ENCODE measurements at regions not wholly inside any gene's neighbourhood (a gene's known extent, or its start where the extent isn't known, plus 50 kb on each side); places are given as distances from the start of the nearest gene placed in this dataset.

DNA sequence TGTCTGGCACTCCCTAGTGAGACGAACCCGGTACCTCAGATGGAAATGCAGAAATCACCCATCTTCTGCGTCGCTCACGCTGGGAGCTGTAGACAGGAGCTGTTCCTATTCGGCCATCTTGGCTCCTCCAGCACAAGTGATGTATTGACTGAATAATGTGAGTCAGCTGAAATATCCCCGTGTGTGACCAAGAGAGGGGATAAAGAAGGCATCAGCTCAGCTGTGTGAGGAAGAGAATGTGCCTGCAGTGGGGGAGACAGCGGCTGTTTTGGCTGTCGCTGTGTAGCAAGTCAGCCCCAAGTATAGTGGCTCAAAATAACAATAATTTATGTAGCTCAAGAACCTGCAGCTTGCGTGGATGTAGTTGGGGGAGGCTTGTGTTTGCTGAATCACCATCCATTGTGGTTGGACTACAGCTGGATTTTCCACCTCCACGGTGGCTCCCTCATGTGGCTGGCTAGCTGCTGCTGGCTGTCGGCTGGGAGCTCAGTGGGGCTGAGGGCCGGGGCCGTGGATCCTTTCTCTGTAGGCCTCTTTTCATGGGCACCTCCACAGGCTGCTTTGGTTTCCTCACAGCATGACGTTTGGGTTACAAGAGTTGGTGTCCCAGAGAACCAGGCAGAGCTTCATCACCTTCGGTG is 434.5 kb downstream of the CCSER2 start:
- no peak overlapping the region for H3K4me3 Mint-ChIP-seq

DNA sequence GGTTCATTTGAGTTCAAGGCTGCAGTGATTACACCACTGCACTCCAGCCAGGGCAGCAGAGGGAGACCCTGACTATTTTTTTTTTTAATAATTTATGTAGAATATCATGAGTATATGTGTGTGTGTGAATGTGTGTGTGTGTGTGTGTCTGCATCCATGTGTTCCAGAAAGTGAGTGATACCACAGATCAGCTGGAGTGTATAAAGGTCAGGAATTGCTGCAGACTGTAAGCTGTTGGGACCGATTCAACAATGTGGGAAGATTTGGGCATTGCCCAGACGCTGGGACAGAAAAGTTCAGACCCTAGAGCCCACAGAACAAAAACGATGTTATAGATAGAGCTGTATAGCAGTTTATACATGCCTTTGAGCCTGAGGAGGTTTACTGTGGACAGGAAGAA is 435.6 kb downstream of the CCSER2 start:
- H3K4me1 Mint-ChIP-seq = peaks cover 7% of the 10 kb centered on the region
- peaks cover 26% of the 10 kb centered on the region for H3K9me3 Mint-ChIP-seq
- no peak overlapping the region for H3K4me3 Mint-ChIP-seq
- peaks cover 6% of the 10 kb centered on the region for H3K27me3 Mint-ChIP-seq (ENCODE audit: low read depth, poor library complexity)
- no peak overlapping the region for H3K27ac Mint-ChIP-seq
- no peak for DNase-seq
- TF ChIP-seq, protein P1, sequence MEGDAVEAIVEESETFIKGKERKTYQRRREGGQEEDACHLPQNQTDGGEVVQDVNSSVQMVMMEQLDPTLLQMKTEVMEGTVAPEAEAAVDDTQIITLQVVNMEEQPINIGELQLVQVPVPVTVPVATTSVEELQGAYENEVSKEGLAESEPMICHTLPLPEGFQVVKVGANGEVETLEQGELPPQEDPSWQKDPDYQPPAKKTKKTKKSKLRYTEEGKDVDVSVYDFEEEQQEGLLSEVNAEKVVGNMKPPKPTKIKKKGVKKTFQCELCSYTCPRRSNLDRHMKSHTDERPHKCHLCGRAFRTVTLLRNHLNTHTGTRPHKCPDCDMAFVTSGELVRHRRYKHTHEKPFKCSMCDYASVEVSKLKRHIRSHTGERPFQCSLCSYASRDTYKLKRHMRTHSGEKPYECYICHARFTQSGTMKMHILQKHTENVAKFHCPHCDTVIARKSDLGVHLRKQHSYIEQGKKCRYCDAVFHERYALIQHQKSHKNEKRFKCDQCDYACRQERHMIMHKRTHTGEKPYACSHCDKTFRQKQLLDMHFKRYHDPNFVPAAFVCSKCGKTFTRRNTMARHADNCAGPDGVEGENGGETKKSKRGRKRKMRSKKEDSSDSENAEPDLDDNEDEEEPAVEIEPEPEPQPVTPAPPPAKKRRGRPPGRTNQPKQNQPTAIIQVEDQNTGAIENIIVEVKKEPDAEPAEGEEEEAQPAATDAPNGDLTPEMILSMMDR (IDR thresholded peaks at IDR 0.05) = no peak
- H3K36me3 Mint-ChIP-seq (ENCODE audit: low read depth) = no peaks in the 10 kb centered on the region

More for the DNA sequence above, 434.5 kb downstream of the CCSER2 start:
- Mint-ChIP-seq H3K27ac (no peak overlapping the region), H3K9me3 (peaks cover 23% of the 10 kb centered on the region), H3K4me1 (peaks cover 2% of the 10 kb centered on the region), H3K27me3 (ENCODE audit: low read depth, poor library complexity) (peaks cover 6% of the 10 kb centered on the region), H3K36me3 (ENCODE audit: low read depth) (no peaks in the 10 kb centered on the region)
- DNase-seq = no peak
- TF ChIP-seq, protein P1 (IDR thresholded peaks at IDR 0.05) = no peak

DNA sequence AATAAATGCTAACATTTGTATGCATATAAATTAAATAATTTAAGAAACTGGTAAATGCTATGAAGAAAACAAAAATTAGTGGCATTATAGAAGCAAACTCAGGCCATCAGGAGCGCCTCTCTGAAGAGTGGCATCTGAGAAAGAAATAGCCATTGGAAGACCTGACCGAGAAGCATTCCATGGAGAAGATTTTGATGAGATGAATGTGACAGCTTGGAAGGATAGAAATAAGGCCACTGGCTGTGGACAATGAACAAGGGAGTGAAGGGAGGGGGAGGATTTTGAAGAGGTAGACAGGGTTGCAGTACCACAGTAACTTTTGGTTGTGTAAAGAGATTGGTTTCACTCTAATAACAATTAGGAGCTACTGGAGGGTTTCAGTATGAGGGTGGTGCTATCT is 436.7 kb downstream of the CCSER2 start:
- Mint-ChIP-seq H3K4me3 (no peak overlapping the region), H3K36me3 (ENCODE audit: low read depth) (no peaks in the 10 kb centered on the region), H3K27ac (no peak overlapping the region), H3K9me3 (peaks cover 23% of the 10 kb centered on the region), H3K27me3 (ENCODE audit: low read depth, poor library complexity) (peaks cover 6% of the 10 kb centered on the region), H3K4me1 (peaks cover 7% of the 10 kb centered on the region)
- TF ChIP-seq, protein P1 (IDR thresholded peaks at IDR 0.05) = no peak
- no peak for DNase-seq

DNA sequence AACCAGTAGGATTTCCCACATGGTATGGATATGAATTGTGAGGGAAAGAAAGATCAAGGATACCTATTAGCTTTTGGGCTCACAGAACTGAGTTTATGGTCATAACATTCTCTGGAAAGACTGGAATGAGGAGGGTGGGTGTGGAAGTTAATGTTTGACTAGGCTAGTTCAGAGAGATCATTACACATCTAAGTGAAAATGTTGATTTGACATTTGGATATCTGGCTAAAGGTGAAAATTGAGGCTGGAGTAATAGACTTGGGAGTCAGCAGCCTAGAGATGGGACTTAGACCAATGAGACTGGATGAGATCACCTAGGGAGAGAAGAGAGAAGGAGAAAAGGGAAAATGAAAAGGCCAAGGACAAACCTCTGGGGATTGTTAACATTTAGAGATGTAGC is 437.3 kb downstream of the CCSER2 start:
- no peak for DNase-seq
- TF ChIP-seq, protein P1 (IDR thresholded peaks at IDR 0.05) = no peak
- H3K4me1 Mint-ChIP-seq = peaks cover 7% of the 10 kb centered on the region
- H3K9me3 Mint-ChIP-seq = peaks cover 23% of the 10 kb centered on the region
- no peaks in the 10 kb centered on the region for H3K36me3 Mint-ChIP-seq (ENCODE audit: low read depth)
- H3K27me3 Mint-ChIP-seq (ENCODE audit: low read depth, poor library complexity) = peaks cover 6% of the 10 kb centered on the region
- H3K4me3 Mint-ChIP-seq = no peak overlapping the region
- no peak overlapping the region for H3K27ac Mint-ChIP-seq

DNA sequence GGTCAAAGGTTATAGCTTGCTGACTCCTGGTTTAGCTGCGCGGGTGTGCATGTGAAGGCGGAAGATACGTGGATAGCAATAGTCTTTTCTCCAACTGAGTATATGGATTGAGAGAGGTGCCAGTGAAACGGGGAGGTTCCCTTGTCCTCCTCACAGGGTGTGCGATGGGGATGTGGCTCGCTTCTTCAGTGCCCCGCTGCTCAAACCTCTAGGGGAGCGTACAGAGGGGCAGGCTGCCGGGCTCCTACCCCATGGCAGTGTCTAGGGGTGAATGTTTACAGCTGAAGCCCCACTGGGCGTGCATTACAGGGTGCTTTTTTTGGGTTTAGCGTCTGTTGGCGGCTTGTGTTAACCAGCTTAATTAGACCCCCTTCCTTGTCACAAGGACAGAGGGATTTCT is 438.5 kb downstream of the CCSER2 start:
- Mint-ChIP-seq H3K27ac (no peak overlapping the region), H3K9me3 (peaks cover 23% of the 10 kb centered on the region), H3K4me3 (no peak overlapping the region), H3K36me3 (ENCODE audit: low read depth) (no peaks in the 10 kb centered on the region), H3K4me1 (peaks cover 7% of the 10 kb centered on the region), H3K27me3 (ENCODE audit: low read depth, poor library complexity) (peaks cover 6% of the 10 kb centered on the region)
- no peak for DNase-seq
- TF ChIP-seq, protein P1 (IDR thresholded peaks at IDR 0.05) = no peak

DNA sequence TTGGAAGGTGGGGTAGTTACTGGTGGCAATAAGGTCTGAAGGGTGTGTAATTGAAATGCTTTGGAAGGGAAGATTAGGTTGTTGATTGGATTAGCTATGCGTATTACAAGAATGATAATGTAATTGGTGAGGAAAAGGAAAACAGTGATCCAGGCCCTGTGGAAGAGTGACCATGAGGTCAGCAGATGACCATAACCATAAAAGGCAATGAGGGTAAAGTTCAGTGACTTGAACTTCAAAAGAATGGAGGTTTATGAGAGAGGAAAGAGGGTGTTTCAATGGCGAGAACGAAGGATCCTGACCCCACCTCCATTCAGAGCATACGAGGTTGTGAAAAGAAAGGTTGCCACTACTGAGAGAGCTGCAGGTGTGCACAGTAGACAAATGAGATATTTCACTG is 439.7 kb downstream of the CCSER2 start:
- H3K4me3 Mint-ChIP-seq = no peak overlapping the region
- H3K27me3 Mint-ChIP-seq (ENCODE audit: low read depth, poor library complexity) = peaks cover 3% of the 10 kb centered on the region
- no peak overlapping the region for H3K27ac Mint-ChIP-seq
- TF ChIP-seq, protein P1 (IDR thresholded peaks at IDR 0.05) = no peak
- peaks cover 7% of the 10 kb centered on the region for H3K4me1 Mint-ChIP-seq
- no peaks in the 10 kb centered on the region for H3K36me3 Mint-ChIP-seq (ENCODE audit: low read depth)
- peaks cover 19% of the 10 kb centered on the region for H3K9me3 Mint-ChIP-seq
- DNase-seq = no peak
